ENCODE measurements at regions not wholly inside any gene's neighbourhood (a gene's known extent, or its start where the extent isn't known, plus 50 kb on each side); places are given as distances from the start of the nearest gene placed in this dataset.

DNA sequence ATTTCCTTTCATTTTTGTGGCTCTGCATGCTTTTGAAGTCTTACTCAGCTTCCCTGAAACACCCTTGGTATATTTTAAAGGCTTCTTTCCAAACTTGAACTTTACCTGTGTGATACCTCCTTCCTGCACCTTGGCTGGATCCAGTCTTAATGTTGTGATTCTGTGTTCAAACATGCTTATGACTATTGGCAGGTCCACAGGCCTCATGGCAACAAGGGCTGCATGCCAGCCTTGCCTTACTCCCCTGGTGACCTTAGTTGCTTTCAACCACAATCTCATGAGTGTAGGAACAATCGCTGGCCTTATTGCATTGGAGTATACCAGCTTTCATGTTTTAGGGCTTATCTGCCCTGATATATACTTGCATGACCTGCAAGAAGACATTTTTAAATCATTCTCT lies 238.7 kb downstream of the KIF20B start:
- no peak for DNase-seq
- H3K27me3 Mint-ChIP-seq = peaks cover 13 to 16% of the 10 kb centered on the region in 2 donors
- no peaks in the 10 kb centered on the region for H3K4me1 Mint-ChIP-seq (ENCODE audit: low read depth in 2 of 2)
- no peaks in the 10 kb centered on the region for H3K9me3 Mint-ChIP-seq
- H3K36me3 Mint-ChIP-seq (ENCODE audit: insufficient read depth) = no peaks in the 10 kb centered on the region
- no peak overlapping the region for H3K4me3 Mint-ChIP-seq
- ATAC-seq (replicated peaks) = no peak
- no peak overlapping the region for H3K27ac Mint-ChIP-seq

DNA sequence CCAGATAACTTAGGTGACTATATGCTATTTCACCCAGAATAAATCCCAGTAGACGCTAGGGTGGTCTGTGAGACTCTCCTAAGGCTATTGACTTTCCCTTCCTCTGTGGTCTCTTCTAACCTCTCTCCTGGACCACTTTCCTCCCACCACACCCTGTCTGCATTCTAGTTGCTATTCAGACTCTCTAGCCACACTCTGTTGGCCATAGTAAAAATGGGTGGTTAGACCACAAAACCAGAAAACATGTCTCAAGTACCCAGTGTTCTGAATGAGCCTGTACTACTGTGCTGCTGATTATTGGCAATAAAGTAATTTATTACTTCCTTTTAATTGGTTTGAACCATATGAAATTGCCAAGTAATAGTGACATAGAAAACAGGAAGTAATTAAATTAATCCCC lies 240.8 kb downstream of the KIF20B start:
- no peaks in the 10 kb centered on the region for H3K36me3 Mint-ChIP-seq (ENCODE audit: insufficient read depth)

DNA sequence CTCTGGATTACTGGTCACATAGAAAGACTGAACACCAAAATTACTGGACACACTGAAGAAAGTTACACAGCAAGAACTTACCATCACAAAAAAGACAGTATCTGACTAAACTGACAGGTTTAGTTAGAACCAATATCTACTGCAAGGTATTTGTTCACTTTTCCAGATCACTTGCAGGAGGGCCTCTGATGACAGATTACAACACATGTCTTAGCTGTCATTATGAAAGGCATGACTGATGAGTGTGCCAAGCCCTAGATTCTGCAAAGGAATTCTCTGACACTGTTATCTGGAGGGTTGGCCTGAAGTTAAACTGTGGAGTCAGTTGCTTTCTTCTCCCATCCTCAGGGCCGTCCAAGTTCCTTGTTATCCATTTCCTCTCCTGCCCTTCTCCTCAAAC lies 242.7 kb downstream of the KIF20B start:
- Mint-ChIP-seq H3K4me3 (no peak overlapping the region), H3K27me3 (no peaks in the 10 kb centered on the region), H3K9me3 (no peaks in the 10 kb centered on the region), H3K27ac (no peak overlapping the region), H3K4me1 (ENCODE audit: low read depth in 2 of 2) (peaks cover 4% of the 10 kb centered on the region in 2 donors), H3K36me3 (ENCODE audit: insufficient read depth) (no peaks in the 10 kb centered on the region)
- DNase-seq (no peak), ATAC-seq (replicated peaks) (no peak)

More for the DNA sequence above, 240.8 kb downstream of the KIF20B start:
- H3K4me3 Mint-ChIP-seq = no peak overlapping the region
- H3K27ac Mint-ChIP-seq = no peak overlapping the region
- ATAC-seq (replicated peaks) (no peak), DNase-seq (no peak)
- no peaks in the 10 kb centered on the region for H3K9me3 Mint-ChIP-seq
- no peaks in the 10 kb centered on the region for H3K27me3 Mint-ChIP-seq
- peaks cover 4% of the 10 kb centered on the region in 2 donors for H3K4me1 Mint-ChIP-seq (ENCODE audit: low read depth in 2 of 2)

DNA sequence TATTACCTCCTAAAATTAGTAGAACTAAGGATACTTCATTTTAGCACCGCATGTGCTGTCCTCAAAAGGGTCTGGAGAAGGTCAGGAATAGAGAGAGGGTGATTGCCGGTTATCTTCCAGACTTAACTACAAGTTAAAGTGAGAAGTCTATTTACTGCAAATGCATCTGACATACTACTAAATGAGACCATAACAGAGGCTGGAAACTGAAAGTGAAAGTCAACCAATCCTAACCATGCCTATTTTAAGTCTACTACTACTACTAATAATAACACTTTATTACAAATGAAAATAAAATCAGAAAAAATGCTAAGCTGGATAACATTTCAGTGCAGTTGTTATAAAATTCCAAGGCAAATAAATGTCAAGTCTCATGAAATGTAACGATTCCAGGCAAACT lies 244.7 kb downstream of the KIF20B start:
- H3K4me1 Mint-ChIP-seq (ENCODE audit: low read depth in 2 of 2) = peaks cover 4% of the 10 kb centered on the region in 2 donors
- no peaks in the 10 kb centered on the region for H3K9me3 Mint-ChIP-seq
- H3K27ac Mint-ChIP-seq = peak overlapping the region; percentile 25 to 52
- no peaks in the 10 kb centered on the region for H3K27me3 Mint-ChIP-seq
- no peak for DNase-seq
- no peaks in the 10 kb centered on the region for H3K36me3 Mint-ChIP-seq (ENCODE audit: insufficient read depth)
- peak; percentile 36 for ATAC-seq (replicated peaks)
- H3K4me3 Mint-ChIP-seq = peak overlapping the region in 1 of 2 donors; percentile 45

DNA sequence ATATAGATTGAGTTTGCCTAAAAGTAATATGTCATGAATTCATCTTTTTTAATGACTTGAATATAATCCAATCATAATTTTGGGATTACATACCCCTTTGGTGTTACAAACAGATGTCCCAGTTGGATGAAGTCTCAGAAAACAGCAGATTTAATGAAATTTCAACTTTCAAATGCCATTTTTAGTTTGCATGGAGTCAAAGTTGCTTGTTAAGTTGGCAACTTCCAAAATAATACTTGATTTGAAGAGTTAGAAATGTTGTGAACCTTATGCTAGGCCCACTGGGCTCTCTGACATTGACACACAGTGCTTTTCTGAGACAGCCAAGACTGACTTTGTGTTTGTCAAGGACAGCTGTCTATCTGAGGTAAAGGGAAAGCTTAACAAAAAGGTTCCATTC lies 248.1 kb downstream of the KIF20B start:
- Mint-ChIP-seq H3K4me1 (ENCODE audit: low read depth in 2 of 2) (peaks cover 4% of the 10 kb centered on the region in 2 donors), H3K9me3 (no peaks in the 10 kb centered on the region), H3K27me3 (peaks cover 5 to 9% of the 10 kb centered on the region in 2 donors), H3K4me3 (no peak overlapping the region), H3K36me3 (ENCODE audit: insufficient read depth) (no peaks in the 10 kb centered on the region), H3K27ac (no peak overlapping the region)
- DNase-seq (no peak), ATAC-seq (replicated peaks) (no peak)

DNA sequence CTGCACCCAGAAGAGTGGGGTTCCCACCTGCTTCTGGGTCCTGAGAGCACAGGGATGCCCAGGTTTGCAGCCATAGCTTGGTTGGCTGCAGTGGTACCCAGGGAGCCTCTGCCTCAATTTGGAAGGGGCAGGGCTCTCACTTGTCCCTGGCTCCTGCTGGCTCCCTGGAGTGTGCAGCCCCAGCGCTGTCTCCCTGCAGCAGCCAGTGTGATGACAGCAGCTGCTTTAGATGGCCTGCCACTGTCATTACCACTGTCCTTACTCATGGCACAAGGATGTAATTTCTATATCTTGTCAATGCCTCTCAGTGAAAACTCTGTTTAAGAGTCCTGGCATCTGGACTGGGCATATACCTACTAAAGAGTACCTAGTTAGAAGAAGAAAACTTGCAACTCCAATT lies 250.9 kb downstream of the KIF20B start:
- ATAC-seq (replicated peaks) (no peak), DNase-seq (no peak)
- no peak overlapping the region for H3K4me3 Mint-ChIP-seq
- H3K36me3 Mint-ChIP-seq (ENCODE audit: insufficient read depth) = no peaks in the 10 kb centered on the region
- H3K4me1 Mint-ChIP-seq (ENCODE audit: low read depth in 2 of 2) = no peaks in the 10 kb centered on the region
- H3K27ac Mint-ChIP-seq = no peak overlapping the region
- H3K27me3 Mint-ChIP-seq = peaks cover 5 to 9% of the 10 kb centered on the region in 2 donors
- no peaks in the 10 kb centered on the region for H3K9me3 Mint-ChIP-seq

DNA sequence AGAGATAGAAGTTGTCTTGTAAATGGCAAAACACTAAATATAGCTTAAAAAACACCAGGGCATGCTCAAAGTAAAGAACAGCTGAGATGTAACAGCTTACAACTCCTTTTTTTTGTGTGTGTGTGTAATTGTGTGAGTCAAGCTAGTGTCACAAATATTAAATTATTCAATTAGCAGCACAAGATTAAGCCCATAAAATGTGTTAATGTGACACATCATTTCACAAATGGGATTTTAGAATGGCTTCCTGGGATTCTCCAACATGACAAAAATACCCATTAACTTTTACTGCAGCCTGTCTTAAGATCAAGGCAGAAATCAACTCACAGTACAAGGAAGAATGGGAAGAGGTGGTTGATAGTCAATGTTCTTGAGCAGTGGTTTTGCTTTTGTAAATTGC lies 251.4 kb downstream of the KIF20B start:
- no peaks in the 10 kb centered on the region for H3K4me1 Mint-ChIP-seq (ENCODE audit: low read depth in 2 of 2)
- no peak for DNase-seq
- no peak overlapping the region for H3K27ac Mint-ChIP-seq
- H3K27me3 Mint-ChIP-seq = peaks cover 5 to 9% of the 10 kb centered on the region in 2 donors
- no peak overlapping the region for H3K4me3 Mint-ChIP-seq
- no peak for ATAC-seq (replicated peaks)
- no peaks in the 10 kb centered on the region for H3K9me3 Mint-ChIP-seq
- no peaks in the 10 kb centered on the region for H3K36me3 Mint-ChIP-seq (ENCODE audit: insufficient read depth)

DNA sequence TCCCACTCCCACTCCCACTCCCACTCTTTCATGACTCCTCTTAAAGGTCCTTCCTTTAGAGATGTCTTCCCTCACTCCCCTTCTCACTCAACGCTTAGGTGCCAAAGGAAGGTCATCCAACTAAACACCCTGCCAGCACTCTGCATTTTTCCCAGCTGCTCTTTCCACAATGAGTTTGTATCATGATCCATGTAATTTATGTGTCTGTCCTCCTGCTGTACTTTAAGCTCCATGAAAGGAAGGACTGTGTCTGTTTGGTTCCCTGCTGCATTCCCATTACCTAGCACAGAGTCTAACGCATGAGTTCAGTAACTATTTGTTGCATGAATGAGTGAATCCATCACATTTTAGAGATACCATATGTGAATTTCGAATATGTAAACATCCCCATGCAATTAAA lies 252.7 kb downstream of the KIF20B start:
- H3K27ac Mint-ChIP-seq = no peak overlapping the region
- no peaks in the 10 kb centered on the region for H3K9me3 Mint-ChIP-seq
- H3K4me3 Mint-ChIP-seq = no peak overlapping the region
- H3K36me3 Mint-ChIP-seq (ENCODE audit: insufficient read depth) = no peaks in the 10 kb centered on the region
- no peak for ATAC-seq (replicated peaks)
- H3K4me1 Mint-ChIP-seq (ENCODE audit: low read depth in 2 of 2) = no peaks in the 10 kb centered on the region
- H3K27me3 Mint-ChIP-seq = peaks cover 5 to 9% of the 10 kb centered on the region in 2 donors
- no peak for DNase-seq

DNA sequence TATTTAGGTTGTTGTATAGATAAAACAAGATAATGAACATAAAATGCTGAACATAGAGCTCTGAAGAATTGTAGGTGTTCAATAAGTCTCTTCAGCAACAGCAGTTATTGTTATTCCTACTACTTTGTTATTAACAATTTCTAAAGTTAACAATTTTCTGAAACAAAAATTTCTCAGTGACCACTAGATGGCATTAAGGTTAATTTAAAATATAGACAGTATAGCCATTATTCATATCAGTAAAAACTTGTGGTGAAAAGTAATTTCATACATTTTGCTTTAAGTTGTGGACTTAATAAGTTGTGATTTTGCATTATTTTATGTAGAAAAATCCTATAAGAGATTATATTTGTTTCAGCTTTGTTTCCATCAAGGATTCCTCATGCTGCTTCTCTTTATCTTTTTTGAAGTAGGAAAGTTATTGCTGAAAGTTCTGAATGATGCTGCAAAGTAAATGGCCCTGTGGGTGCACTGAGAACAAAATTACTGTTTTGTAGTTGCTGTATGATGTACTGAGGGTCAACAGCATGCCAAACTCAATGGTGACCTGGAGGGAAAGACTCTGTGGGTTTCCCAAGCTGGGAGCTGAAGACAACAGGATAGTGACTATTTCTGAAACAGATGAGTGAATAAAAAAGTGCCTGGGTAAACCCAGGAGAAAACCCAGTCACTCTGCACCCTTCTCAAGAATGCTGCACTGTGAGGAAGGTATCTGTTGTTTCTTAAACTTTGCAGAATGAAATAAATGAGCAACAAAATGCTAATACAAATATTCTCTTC lies 253.6 kb downstream of the KIF20B start:
- H3K4me1 Mint-ChIP-seq (ENCODE audit: low read depth in 2 of 2) = no peaks in the 10 kb centered on the region
- no peak overlapping the region for H3K27ac Mint-ChIP-seq
- no peaks in the 10 kb centered on the region for H3K36me3 Mint-ChIP-seq (ENCODE audit: insufficient read depth)
- H3K4me3 Mint-ChIP-seq = no peak overlapping the region
- peaks cover 9 to 13% of the 10 kb centered on the region in 2 donors for H3K27me3 Mint-ChIP-seq
- no peaks in the 10 kb centered on the region for H3K9me3 Mint-ChIP-seq
- ATAC-seq (replicated peaks) (no peak), DNase-seq (no peak)

DNA sequence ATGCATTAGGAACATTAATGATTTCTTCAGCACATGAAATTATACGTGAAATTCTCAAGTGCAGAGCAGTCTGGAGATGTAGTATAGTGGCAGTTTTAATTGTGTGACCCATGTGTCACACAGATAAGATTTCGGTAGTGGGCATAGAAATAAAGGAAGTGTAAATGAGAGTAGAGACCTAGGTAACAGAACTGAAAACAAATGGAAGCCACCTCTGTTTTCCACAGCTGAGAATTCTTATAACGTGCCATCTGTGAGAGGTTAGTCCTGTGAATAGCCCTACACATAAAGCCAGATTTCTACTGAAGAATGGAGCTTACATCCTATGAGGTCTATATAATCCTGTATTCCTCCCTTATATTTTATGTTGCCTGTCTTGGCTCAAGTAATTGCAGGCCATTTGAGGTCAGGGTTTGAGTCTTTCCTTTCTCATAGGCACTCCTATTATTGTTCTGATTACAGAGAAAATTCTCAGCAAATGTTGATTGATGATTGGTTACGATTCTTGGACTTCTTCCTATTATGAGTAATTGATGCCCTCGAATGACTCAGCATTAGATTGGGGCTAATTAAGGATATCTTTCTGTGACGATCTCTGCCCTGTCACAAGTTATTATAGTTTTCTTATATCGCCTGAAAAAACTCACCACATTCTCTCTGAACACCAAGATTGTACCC lies 258.2 kb downstream of the KIF20B start:
- ATAC-seq (replicated peaks) = no peak

DNA sequence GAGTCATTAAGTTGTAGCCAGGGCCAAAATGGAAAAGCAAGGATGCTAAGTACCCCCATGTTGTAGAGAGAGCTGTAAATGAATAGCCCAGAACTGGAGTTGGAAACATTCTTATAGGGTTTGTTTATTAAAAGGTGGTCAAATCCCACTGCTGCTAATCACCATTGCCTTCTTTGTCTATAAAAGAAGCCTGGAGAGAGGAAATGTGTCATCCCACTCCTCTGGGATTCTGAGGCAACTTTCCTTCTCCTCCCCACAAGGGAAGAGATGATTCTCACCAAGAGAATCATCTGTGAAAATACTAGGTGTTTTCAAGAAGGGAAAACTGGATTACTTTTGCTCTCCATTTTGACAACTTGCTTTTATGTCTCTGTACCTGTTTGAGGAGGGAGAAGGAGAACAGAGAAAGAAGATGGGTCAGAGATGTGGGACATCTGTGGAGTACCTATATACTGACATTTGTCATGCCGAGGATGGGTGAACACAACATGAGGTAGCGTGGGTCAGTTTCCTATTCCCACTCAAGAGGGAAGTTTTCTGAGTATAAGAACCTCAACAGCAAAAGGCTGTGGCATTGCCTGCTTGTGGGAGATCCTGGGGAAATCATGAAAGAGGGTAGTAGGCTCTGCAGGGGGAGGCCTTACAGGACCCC lies 262.2 kb downstream of the KIF20B start:
- Mint-ChIP-seq H3K4me1 (ENCODE audit: low read depth in 2 of 2) (no peaks in the 10 kb centered on the region), H3K36me3 (ENCODE audit: insufficient read depth) (no peaks in the 10 kb centered on the region), H3K27me3 (peaks cover 8 to 25% of the 10 kb centered on the region in 2 donors), H3K9me3 (peaks cover 0 to 1% of the 10 kb centered on the region in 2 donors), H3K4me3 (no peak overlapping the region), H3K27ac (no peak overlapping the region)
- ATAC-seq (replicated peaks) = no peak
- no peak for DNase-seq

More for the DNA sequence above, 258.2 kb downstream of the KIF20B start:
- no peaks in the 10 kb centered on the region for H3K4me1 Mint-ChIP-seq (ENCODE audit: low read depth in 2 of 2)
- peaks cover 8 to 21% of the 10 kb centered on the region in 2 donors for H3K27me3 Mint-ChIP-seq
- H3K4me3 Mint-ChIP-seq = no peak overlapping the region
- H3K27ac Mint-ChIP-seq = no peak overlapping the region
- peaks cover 0 to 1% of the 10 kb centered on the region in 2 donors for H3K9me3 Mint-ChIP-seq
- H3K36me3 Mint-ChIP-seq (ENCODE audit: insufficient read depth) = no peaks in the 10 kb centered on the region
- no peak for DNase-seq

DNA sequence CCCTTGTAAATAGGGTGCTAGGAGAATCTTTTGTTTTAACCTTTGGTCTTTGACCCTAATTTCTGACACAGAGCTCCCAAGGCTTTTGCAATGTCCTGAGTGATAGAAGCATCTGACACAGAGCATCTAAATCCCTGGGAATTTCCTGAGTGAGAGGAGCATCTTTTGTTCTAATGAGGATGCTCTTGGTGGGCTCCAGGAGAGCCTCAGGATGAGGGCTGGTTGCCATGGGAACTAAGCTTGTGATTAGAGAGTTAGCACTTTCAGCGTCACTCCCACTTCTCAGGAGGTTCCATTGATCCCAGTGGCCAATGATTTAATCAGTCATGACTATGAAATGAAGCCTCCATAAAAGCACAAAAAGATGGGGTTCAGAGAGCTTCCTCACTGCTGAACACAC lies 264.8 kb downstream of the KIF20B start:
- Mint-ChIP-seq H3K4me1 (ENCODE audit: low read depth in 2 of 2) (no peaks in the 10 kb centered on the region), H3K27ac (no peak overlapping the region), H3K36me3 (ENCODE audit: insufficient read depth) (no peaks in the 10 kb centered on the region), H3K9me3 (no peaks in the 10 kb centered on the region), H3K27me3 (peaks cover under 1 to 15% of the 10 kb centered on the region in 2 donors), H3K4me3 (no peak overlapping the region)
- DNase-seq (no peak), ATAC-seq (replicated peaks) (no peak)

DNA sequence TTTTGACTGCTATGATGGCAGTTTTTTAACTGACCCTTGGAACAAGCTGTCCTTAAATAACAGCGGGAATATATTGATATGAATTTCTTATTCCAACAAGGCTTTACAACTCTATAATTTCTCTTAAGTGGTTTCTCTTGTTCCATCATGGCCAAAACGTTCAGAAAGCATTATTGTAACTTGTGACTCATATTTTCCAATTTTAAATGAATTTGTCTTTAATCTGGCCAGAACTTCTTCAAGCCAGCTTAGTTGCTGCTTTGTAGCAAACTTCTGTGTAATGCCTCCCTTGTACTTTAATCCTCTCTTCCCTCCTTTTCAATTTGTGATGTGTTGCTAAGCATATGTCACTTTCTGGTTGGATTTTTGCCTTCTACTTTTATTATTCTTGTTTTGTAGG lies 271.9 kb downstream of the KIF20B start:
- ATAC-seq (replicated peaks) (no peak), DNase-seq (no peak)
- H3K4me3 Mint-ChIP-seq = no peak overlapping the region
- H3K9me3 Mint-ChIP-seq = no peaks in the 10 kb centered on the region
- no peaks in the 10 kb centered on the region for H3K4me1 Mint-ChIP-seq (ENCODE audit: low read depth in 2 of 2)
- H3K27ac Mint-ChIP-seq = no peak overlapping the region
- no peaks in the 10 kb centered on the region for H3K36me3 Mint-ChIP-seq (ENCODE audit: insufficient read depth)
- H3K27me3 Mint-ChIP-seq = no peaks in the 10 kb centered on the region

DNA sequence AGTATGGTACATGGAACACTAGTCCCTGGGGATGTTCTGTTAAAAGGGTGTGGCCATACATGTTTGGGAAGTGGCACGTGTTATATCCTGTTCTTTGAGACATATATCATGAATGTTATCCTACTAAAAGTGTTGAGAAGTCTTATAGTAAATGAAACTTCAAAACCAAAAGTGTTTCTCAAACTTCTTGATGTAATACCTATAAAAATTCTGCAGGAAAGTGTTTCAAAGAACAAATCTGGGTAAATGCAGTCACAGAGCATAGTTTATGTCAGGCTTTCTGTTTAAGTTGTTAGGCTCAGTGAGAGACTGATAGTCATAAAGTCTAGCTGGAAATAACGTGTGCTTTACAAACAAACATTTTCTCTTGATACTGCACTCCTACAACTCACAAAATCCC lies 273.7 kb downstream of the KIF20B start:
- DNase-seq = no peak
- Mint-ChIP-seq H3K36me3 (ENCODE audit: insufficient read depth) (no peaks in the 10 kb centered on the region), H3K27ac (no peak overlapping the region), H3K9me3 (no peaks in the 10 kb centered on the region), H3K4me3 (no peak overlapping the region), H3K4me1 (ENCODE audit: low read depth in 2 of 2) (no peaks in the 10 kb centered on the region), H3K27me3 (no peaks in the 10 kb centered on the region)
- no peak for ATAC-seq (replicated peaks)
